NCI-H2227 (cell line): ENCODE measurements at regions not wholly inside any gene's neighbourhood (a gene's known extent, or its start where the extent isn't known, plus 50 kb on each side); places are given as distances from the start of the nearest gene placed in this dataset.
"Not testable (repeated sequence)": the region's sequence is repeated elsewhere in the genome, so short reads cannot be mapped to it uniquely, and the experiment has no call there.

Experiments used
- DNase-seq: peaks from one replicate; lab custom pipeline; 2025; ENCODE audit not compliant: unreplicated experiment; lab: John Stamatoyannopoulos, UW

DNA sequence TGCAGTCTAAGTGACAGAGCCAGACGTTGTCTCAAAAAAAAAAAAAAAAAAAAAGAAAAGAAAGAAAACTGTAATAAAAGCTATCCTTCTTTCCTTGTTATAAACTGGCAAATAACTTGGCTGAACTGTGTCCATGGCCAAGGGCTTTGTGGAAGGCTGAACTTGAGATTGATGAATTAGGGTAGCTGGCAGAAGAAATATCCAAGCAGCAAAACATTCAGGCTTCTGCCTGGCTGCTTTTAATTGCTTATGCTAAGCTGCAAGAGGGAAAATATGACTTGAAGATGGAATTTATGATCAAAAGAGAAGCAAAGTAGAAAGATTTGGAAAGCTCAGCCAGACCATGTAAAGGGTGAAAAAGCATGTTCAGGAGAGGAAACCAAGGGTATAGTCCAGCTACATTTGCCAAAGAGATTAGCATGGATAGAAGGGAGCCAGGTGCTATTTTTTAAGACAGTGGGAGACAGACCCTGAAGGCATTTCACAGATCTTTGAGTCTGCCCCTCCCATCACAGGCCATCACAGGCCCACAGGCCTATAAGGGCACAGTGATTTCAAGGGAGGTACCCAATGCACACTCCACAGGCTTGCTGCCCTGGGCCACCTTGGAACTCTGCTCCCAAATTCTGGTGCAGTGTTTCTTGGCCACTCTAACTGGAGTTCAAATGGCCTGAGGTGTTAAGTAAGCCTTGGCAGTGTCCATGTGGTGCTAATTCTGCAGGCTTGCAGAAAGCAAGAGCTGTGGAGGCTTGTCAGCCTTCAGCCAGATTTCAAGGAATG lies 226.0 kb downstream of the AEBP2 start:
- DNase-seq: no peak

DNA sequence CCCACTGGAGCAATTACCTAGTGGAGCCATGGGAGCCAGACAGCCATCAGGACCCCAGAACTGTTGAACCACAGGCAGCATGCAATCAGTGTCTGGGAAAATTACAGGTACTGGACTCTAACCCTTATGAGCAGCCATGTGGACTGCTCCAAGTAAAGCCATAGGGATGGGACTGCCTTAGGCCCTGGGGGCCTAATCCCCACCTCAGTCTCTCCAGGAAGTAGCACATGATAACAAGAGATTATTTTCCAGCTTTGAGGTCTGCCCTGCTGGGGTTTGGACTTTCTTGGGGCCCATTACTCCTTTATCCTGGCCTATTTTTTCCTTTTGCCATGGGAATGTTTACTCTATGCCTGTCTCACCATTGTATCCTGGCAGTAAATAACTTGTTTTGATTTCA lies 226.8 kb downstream of the AEBP2 start:
- no peak for DNase-seq

DNA sequence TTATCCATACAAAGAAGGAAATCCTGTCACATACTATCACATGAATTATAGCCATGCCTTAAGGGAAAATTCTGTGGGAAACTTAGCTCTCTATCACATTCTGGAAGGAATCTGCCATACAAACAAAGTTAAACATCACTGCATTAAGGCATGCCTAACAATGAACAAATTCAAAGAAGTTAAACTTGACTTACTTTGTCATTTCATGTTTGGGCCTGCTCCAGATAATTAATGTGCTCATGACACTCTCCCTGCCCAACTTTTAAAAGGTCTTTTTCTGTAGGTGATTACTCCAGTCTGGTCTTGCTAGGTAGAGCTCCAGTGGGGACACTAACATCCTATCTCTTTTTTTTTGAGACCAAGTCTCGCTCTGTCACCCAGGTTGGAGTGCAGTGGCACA lies 230.5 kb downstream of the AEBP2 start:
- no peak for DNase-seq

DNA sequence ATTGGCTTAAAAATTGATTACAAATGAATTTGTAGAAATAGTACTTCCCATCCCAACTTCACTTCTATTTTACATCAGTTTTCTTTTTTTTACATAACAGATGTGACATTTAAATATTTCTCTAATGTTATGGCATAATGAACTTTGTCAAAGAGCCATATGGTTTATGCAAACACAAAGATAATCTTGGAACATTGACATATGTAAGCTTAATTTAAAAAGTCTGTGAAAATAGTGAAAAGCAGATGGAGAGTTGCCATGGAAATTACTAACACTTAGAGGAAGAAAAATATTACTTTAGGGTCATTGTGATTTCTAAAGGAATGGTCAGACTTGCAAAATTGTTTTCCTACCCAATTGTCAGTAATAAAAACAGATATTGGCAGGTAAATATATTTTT lies 232.4 kb downstream of the AEBP2 start:
- no peak for DNase-seq

DNA sequence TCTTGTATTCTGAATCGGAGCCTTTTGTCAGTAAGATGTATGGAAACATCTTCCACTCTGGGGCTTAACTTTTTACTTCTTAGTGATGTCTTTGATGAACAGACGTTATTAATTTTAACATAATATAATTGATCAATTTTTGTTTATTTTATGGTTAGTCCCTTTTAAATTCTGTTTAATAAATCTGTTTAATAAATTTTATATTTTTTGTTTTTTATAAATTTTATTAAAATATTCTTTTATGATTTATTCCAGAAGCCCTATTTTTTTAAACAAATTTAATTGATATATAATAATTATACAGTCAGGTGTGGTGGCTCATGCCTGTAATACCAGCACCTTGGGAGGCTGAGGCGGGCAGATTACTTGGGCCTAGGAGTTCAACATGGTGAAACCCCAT lies 235.1 kb downstream of the AEBP2 start:
- no peak for DNase-seq

DNA sequence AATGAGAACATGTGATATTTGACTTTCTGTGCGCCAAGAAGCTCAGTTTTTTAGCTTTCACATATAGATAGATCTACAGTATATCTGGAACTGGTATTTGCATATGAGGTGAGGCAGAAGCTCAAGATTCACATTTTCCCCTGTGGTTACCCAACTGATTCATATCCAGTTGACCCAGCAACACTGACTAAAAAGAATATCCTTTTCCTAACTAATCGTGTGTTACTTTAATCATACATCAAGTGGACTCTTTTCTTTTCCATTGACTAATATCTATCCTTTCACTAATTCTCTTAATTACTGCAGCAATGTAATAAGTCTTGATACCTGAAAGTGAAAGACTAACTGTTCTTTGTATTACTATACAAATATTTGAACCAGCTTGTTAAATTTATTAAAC lies 236.1 kb downstream of the AEBP2 start:
- no peak for DNase-seq

DNA sequence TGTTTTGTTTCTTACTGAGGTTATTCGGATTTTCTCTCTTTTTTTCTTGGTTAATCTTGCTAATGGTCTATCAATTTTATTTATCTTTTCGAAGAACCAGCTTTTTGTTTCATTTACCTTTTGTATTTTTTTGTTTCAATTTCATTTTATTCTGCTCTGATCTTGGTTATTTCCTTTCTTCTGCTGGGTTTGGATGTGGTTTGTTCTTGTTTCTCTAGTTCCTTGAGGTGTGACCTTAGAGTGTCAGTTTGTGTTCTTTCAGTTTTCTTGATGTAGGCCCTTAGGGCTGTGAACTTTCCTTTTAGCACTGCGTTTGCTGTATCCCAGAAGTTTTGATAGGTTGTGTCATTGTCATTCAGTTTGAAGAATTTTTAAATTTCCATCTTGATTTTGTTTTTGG lies 239.2 kb downstream of the AEBP2 start:
- DNase-seq: not testable (repeated sequence)

DNA sequence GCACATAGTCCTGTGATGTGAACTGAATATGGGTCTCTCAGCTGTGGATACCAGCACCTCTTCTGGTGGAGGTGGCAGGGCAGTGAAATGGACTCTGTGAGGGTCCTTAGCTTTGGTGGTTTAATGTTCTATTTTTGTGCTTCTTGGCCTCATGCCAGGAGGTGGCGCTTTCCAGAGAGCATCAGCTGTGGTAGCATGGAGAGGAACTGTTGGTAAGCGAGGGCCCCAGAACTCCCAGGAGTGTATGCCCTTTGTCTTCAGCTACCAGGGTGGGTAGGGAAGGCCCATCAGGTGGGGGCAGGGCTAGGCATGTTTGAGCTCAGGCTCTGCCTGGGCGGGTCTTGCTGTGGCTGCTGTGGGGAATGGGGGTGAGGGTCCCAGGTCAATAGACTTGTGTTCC lies 241.7 kb downstream of the AEBP2 start:
- no peak for DNase-seq

DNA sequence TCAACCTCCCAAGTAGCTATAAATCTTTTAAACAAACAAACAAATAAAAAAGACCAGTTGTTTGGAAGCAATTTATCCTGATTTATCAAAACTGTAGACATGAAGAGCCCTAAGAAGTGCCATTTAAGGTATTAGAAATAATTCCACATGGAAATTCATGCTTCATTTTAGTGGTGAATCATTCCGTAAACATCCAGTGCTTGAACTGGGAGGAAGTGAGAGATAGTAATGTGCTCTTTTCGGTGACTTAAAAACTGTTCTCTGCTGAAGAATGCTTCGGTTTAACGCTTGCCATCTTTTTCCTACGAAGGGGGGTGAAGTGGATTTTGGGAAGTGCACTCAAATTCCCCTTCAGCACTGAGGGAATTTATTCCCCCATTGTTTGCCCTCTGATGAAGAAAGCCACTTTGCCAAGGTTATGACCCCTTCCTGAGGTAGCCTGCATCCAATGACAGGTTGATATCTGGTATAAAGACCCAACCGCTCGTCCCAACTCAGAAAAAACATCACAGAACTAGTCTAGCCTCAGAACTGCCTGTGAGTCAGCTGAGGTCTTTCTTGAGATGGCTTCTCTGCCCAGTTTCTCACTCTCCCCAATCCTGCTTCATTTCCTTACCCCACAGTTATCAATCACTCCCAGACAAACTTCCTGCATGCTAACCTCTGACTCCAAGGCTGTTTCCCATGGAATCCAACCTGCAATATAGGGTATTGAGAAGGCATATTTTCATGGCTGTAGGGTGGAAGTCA lies 244.1 kb downstream of the AEBP2 start:
- no peak for DNase-seq

DNA sequence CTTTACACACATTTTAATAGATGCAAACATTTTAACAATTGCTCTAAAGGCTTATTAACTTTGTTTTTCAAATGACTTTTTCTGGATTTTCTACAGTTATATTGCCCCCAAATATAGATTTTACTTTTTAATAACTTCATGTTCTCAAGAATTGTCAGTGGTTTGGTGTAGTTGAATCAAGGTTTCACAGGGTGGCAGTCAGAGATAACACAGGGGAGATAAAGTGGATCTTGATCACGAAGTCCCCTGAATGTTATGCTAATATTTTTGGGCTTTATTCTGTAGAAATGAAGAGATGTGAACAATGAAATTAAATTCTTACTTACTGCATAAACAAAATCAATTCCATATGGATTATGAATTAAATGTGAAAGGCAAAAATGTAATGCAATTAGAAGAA lies 248.1 kb downstream of the AEBP2 start:
- DNase-seq: no peak

DNA sequence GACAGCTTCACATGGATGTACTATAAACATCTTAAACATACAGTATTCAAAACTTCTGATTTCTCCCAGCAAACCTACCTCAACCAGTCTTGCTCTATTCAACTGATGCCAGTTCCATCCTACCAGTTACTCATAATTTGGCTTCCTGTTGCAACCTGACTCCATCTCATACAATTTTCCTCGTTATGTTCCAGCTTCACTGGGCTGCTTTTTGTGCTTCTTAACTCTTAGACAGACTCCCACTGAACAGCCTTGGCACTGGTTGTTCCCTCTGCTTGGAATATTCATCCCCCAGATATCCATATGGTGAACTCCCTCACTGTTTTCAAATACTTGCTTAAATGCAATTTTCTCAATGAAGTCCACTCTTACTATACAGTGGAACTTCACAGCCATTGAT lies 249.2 kb downstream of the AEBP2 start:
- DNase-seq: no peak

DNA sequence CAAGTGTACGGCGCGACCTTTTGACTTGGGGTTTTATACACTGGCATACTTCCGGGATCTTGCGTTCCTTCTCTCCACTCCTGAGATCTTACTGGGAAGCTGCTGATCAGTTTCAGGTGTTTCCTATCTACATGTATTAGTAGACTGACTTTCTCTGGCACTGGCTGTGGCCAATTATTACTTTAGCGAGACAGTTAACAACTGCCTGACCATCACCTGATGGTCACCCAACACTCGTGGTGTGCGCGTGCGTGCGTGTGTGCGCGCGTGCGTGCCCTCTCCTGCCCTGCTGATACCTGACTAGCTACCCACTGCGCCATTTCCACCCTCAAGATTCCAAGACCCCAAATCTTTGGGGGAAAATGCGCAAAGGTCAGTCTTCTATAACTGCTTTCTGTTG lies 249.9 kb downstream of the AEBP2 start:
- DNase-seq: no peak

DNA sequence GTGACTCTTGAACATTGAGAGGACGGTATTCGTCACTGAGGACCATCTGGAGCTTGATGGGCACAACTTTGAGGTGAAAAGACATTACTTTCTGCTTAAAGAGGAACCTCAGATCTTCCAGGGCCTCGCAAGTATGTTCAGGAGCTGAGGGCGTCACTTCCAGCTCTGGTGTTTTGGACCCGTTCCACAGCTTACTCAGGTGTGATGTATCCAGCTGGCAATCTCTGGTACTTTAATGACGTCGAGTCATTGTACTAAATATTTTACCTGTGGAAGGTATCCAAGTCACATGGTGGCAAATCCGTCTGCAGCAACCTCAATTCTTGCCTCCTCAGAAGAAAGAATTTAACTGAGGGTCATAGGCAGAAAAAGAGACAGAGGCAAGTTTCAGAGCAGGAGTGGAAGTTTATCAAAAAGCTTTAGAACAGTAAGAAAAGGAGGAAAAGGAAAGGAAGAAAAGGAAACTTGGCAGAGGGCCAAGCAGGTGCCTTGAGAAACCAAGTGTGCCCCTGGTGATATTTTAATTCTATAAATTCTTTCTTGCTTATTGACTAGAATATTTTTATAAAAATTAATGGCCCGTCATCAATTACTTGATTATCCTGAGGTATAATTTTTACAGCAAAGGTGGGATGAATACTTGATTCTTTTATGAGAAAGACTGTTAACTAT lies 250.6 kb downstream of the AEBP2 start:
- no peak for DNase-seq

DNA sequence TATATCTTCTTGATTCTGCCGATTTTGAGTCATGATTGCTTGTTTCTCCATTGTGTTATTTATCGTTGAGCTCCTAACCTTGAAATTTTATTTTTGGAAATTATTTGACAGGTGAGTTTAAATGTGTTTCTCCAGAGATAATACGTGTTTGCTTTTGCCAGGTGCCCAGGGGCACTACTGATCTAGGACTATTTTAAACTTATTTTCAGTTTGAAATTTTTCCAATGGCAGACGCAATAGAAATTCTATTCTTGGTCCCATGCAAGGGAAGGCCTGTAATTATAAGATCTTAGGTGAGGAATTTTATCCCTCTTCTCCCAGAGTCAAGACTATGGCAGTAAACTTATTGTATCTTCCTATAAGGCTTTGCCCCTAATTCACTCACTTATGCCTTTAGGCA lies 252.8 kb downstream of the AEBP2 start:
- DNase-seq: no peak

DNA sequence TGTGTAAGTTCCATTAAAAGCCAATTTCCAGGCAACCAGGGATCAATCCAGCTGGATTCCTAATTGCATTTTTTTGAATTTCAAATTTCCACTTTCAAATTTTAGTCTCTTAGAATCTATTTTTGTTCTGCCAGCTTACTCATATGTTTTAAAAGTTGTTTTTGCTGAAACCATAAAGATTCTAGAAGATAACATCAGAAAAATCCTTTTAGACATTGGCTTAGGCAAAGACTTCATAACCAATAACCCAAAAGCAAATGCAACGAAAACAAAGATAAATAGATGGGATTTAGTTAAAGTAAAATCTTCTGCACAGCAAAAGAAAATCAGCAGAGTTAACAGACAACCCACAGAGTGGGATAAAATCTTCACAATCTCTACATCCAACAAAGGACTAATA lies 253.3 kb downstream of the AEBP2 start:
- no peak for DNase-seq

DNA sequence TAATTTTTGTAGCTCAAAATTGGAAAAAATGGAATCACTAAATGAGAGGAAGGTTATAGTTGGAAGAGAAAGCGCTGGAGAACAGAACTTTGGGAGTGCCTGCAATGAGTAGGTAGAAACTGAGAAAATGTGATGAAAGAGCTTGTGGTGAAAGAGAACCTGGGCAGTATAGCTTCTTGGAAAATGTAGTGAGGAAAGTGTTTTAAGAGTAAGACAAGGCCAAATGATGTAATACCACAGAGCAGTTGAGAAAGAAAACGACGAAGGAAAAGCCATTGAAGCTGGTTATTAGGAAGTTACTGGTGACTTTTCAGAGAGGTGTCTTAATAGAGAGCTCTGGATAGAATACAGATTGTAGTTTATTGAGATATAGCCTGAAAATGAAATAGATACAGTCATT lies 255.3 kb downstream of the AEBP2 start:
- DNase-seq: no peak

DNA sequence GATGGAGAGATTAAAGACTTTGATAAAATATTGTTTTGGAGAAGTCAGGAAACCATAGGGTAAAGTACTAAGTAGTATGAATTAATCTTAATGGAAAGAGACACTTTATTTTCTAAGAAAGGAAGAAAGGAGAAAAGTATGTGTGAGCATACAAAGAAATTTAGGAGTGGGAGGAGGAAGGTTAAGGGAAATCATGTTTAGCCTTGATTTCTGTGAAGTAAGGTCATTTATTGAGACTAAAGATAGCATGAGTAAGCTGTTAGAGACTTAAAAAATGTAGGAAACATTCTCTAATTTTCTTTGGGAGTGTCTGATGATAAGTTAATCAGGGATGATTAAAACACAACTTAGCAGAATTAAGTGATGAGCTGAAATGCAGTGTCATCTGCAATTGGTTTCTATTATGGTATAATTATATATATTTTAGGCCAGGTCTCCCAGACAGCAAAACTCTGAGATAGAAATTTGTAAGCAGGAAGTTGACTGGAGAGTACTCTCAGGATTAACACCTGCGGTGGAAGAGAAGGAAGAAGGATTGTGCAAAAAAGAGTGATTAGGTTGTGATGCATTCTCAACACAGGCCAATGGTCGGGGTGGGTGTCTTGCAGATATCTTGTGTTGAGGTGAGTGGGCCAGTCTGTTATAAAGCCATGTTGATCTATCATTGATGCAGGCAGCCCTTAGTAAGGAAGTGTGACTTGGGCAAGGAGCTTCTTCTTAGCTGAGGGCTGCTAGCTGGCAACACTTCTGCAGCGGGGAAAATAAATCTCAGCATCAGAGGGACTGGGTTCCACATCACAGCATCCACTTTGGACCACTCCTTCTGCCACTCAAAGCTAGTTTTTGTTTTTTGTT lies 256.2 kb downstream of the AEBP2 start:
- no peak for DNase-seq

DNA sequence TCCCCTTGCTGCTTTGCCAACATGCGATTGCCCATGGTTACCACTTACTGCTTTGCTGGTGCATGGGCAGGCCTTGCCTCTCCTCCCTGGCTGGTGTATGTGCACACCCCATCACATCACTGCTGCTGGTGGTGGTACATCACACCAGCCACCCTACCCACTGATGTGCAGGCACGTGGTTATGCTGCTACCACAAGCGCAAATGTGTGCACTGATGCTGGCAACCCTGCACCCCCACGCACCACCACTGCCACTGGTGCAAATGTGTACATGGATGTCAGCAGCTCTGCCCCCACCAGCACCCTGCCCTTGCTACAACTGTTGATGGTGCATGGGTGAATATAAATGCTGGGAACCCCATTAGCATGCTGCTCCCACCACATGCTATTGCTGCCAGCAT lies 261.7 kb downstream of the AEBP2 start:
- DNase-seq: no peak

DNA sequence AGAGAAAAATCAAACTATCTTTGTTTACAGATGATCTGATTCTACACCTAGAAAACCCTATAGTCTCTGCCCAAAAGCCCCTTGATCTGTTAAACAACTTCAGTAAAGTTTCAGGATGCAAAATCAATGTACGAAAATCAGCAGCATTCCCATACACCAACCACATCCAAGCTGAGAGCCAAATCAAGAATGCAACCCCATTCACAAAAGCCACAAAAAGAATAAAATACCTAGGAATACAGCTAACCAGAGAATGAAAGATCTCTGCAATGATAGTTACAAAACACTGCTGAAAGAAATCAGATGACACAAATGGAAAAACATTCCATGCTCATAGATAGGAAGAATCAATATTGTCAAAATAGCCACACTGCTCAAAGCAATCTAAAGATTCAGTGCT lies 265.7 kb downstream of the AEBP2 start:
- DNase-seq: no peak

DNA sequence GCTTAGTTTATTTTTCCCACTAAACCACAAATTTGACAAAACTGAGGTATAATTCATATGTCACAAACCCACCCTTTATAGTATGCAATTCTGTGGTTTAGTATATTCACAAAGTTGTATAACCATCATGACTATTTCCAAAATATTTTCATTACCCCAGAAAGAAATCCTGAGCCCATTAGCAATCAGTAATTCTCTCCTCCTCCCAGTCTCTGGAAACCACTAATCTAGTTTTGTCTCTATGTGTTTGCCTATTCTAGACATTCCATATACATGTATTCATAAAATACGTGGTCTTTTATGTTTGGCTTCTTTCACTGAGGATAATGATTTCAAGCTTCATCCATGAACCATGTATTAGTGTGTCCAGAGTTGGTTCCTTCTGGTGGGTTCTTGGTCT lies 267.6 kb downstream of the AEBP2 start:
- DNase-seq: no peak

DNA sequence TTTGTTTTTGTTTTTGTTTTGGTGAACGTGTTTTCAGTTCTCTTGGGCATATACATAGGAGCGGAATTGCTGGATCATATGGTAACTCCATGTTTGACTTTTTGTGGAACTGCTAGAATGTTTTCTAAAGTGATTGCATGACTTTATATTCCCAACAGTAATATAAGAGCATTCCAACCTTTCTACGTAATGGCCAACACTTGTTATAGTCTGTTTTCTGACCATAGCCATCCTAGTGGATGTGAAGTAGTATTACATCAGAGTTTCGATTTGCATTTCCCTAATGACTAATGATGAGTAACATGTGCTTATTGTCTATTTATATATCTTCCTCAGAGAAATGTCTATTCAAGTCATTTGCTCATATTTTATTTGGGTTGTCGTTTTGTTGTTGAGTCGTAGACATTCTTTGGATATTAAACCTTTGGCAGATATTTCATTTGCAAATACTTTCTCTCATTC lies 268.7 kb downstream of the AEBP2 start:
- DNase-seq: no peak
